Mesodermal cell (in vitro differentiated cells): ENCODE measurements at regions not wholly inside any gene's neighbourhood (a gene's known extent, or its start where the extent isn't known, plus 50 kb on each side); places are given as distances from the start of the nearest gene placed in this dataset.

Experiments
- H3K27ac ChIP-seq: 2 replicates; pipeline ENCODE4 v1.7.0; 2013; ENCODE audit warnings: mild to moderate bottlenecking, low read depth, low read length, moderate library complexity; ENCODE audit not compliant: severe bottlenecking
- H3K36me3 ChIP-seq: 2 replicates; pipeline ENCODE4 v1.7.1; 2013; ENCODE audit warnings: mild to moderate bottlenecking, low read length, moderate library complexity; ENCODE audit not compliant: control insufficient read depth, insufficient read depth
- H3K4me1 ChIP-seq: one replicate; pipeline ENCODE4 v1.7.1; 2013; ENCODE audit warnings: mild to moderate bottlenecking, low read length; ENCODE audit not compliant: insufficient read depth, control insufficient read depth, poor library complexity, severe bottlenecking
- H3K4me3 ChIP-seq: 2 replicates; pipeline ENCODE4 v1.7.0; 2013; ENCODE audit warnings: low read length, control low read depth, mild to moderate bottlenecking; ENCODE audit not compliant: insufficient read depth, poor library complexity, severe bottlenecking; ENCODE audit errors: extremely low read depth
- H3K9me3 ChIP-seq: 2 replicates; pipeline ENCODE4 v1.7.1; 2013; ENCODE audit warnings: mild to moderate bottlenecking, low read length, moderate library complexity; ENCODE audit not compliant: control insufficient read depth
- WGBS, 2 experiments: methylation state at CpG; one replicate each; pipeline ENCODE4 v1.1.5; 2013; ENCODE audit warnings: missing lambda C conversion rate in 2 of 2; ENCODE audit not compliant: insufficient coverage in 2 of 2; 5-methylcytosine and 5-hydroxymethylcytosine counted together

DNA sequence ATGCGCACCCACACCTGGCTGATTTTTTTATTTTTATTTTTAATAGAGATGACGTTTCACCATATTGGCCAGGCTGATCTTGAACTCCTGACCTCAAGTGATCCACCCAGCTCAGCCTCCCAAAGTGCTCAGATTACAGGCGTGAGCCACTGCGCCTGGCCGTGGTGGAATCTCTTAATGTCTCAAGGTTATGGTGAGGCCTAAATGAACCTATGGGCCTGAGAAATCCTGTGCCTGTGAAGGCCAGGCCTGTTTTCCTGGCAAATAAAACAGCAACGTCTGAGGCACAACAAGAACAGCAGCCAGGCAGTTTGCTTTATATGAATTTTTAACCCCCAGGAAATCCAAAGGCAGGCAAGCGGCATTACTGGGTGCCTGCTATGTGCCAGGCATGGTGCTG lies 297.5 kb upstream of the ZMIZ1 start:
- H3K27ac ChIP-seq: no peak overlapping the region
- H3K36me3 ChIP-seq: no peaks in the 10 kb centered on the region
- WGBS, 2 experiments: 77 to 84% methylated on average over 6 of the region's 7 CpGs
- no peaks in the 10 kb centered on the region for H3K9me3 ChIP-seq
- H3K4me1 ChIP-seq: peaks cover 32% of the 10 kb centered on the region
- no peak overlapping the region for H3K4me3 ChIP-seq

DNA sequence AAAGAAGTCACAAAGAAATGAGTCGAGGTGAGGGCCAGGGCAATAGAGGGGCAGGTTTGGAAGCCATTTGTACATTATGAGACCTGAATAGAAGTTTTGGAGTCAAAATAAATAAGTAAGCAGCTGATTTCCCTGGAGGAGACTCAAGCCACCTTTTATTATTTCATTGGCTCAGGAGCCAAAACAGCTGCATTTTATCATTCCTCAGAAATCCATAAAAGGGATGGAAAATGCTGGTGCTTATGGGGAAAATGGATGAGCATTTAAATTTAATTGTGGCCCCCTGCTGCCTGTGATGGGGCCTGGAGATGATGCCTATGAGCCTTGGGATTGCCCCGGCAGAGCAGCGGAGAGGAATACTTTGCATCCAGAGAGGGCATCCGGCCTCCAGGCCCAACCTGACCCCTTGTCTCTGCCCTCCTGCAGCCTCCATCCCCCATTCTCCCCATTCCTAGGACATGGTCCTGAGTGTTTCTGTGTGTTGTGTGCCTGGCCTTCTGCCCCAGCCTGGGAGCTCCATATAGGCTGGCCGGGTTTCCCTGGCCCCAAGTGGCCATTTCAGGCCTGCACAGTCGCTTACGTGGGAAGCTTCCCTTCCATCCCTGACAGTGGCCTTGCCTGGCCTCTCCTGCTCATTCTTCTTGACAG lies 296.8 kb upstream of the ZMIZ1 start:
- no peak overlapping the region for H3K27ac ChIP-seq
- peaks cover 30% of the 10 kb centered on the region for H3K4me1 ChIP-seq
- no peaks in the 10 kb centered on the region for H3K9me3 ChIP-seq
- no peaks in the 10 kb centered on the region for H3K36me3 ChIP-seq
- 91 to 97% methylated on average over 5 to 6 of the region's 7 CpGs for WGBS, 2 experiments
- no peak overlapping the region for H3K4me3 ChIP-seq

DNA sequence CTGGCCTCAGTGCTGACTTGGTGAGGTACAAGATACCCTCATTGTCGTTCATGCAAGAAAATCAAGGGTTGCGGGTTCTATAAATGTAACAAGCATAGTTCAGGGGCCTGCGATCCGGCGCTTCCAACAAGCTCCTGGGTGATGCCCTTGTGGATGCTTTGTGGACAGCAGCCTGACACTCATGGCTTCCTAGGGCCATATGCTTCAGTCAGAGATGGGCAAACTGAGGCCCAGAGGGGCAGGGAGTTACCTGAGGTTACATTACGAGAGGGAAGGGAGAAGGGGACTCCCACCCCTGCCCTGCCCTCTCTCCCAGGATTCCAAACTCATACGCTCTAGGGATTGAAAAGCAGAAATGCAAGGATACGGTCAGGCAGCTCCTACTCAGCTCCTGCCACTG lies 296.3 kb upstream of the ZMIZ1 start:
- WGBS, 2 experiments: 94 to 100% methylated on average over 6 of the region's 8 CpGs
- Histone ChIP-seq H3K27ac (no peak overlapping the region), H3K36me3 (no peaks in the 10 kb centered on the region), H3K9me3 (no peaks in the 10 kb centered on the region), H3K4me1 (peaks cover 35% of the 10 kb centered on the region), H3K4me3 (no peak overlapping the region)

DNA sequence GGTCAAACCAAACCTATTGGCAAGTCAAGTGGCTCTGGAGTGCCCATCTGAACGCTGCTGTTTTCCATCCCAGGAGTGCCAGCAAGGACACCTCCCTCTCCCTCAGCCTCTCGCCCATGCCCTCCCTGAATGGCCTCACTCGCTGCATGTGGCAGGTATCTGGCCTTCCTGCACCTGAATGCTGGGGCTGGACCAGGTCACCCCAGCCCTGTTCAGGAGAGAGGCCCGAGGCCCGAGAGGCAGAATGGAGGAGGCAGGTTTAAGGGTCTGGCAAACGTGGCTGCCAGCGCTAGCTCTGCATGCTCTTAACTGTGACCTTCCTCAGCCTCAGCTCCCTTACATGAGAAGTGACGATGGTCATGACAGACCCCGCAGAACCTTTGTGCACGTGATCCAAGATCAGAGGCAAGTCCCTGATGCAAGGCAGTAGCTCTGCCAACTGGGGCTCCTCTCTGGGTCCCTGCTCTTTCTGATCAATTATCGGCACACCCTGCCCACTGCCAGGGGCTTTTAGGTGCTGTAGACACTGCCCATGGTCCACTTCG lies 295.7 kb upstream of the ZMIZ1 start:
- H3K27ac ChIP-seq: no peak overlapping the region
- H3K4me1 ChIP-seq: peaks cover 33% of the 10 kb centered on the region
- H3K9me3 ChIP-seq: no peaks in the 10 kb centered on the region
- no peak overlapping the region for H3K4me3 ChIP-seq
- 92 to 95% methylated on average over 12 of the region's 12 CpGs for WGBS, 2 experiments
- H3K36me3 ChIP-seq: no peaks in the 10 kb centered on the region

DNA sequence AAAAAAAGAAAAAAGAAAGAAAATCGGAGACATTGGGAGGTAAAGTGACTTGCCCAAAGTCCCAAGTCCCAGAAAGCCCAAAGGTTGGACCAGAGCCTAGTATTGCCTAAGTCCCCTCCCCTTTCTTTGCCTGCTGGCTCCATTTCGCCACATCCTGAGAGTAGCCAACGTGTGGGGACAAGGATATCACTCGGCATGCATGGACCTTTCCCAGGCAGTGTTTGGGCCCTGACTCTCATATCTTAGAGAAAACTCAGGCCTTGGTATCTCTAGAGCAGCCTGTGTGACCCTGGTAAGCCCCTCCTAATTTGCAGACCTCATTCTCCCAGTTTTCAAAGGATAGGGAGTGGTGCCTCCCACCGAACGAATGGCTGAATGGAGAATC lies 294.2 kb upstream of the ZMIZ1 start:
- Histone ChIP-seq H3K36me3 (no peaks in the 10 kb centered on the region), H3K9me3 (no peaks in the 10 kb centered on the region), H3K27ac (peak overlapping the region; percentile 16), H3K4me1 (peaks cover 27% of the 10 kb centered on the region), H3K4me3 (no peak overlapping the region)
- 71 to 72% methylated on average over 6 of the region's 6 CpGs for WGBS, 2 experiments

DNA sequence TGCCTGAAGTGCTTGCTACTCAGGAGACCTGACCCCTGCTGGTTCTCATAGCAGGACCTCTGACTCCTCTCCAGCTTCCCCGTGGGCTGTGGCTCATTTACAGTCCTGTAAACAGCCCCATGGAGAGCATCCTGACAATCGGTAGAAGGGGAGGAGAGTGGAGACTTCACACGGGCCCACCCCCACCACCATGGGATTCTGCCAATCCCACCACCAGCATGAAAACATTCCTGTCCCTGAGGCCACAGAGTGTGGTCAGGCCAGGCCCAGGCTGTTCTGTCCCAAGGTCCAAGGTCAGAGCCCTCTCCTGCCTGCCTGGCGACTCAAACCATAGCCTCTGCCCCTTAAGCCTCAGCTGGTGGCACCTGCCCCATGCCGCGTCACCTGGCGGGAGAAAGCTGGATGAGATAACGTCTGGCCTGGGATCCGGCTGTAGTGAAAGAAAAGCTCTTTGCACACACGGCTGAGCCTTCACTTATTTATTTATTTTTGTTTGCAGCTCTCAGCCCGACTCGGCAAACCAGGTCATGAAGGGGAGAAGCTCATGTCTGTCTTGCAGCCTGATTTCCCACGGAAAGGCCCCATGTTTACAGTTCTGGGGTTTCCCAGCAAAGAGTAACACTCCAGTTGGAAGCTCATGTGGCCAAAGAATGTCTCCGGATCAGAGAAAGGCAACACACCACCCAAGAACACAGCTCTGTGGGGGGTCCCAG lies 293.6 kb upstream of the ZMIZ1 start:
- Histone ChIP-seq H3K4me3 (no peak overlapping the region), H3K4me1 (peaks cover 23% of the 10 kb centered on the region), H3K27ac (peak overlapping the region; percentile 36), H3K36me3 (no peaks in the 10 kb centered on the region), H3K9me3 (no peaks in the 10 kb centered on the region)
- 72 to 76% methylated on average over 9 to 10 of the region's 14 CpGs for WGBS, 2 experiments

DNA sequence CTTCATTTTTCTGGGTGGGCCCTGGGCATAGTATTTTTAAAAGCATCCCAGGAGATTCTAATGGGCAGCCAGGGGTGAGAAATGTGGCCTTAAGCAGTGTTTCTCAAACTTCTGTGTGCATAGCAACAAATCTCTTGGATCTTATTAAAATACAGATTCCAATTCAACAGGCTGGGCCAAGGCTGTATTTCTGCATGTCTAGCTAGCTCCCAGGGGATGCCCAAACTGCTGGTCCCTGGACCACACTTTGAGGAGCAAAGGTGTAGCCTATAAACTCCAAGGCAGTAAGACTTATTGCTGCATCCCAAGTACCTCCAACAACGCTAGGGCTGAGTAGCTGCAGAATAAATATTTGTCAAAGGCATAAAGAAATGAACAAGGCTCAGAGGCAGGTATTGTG lies 292.9 kb upstream of the ZMIZ1 start:
- Histone ChIP-seq H3K27ac (no peak overlapping the region), H3K9me3 (no peaks in the 10 kb centered on the region), H3K4me3 (no peak overlapping the region), H3K36me3 (no peaks in the 10 kb centered on the region), H3K4me1 (peaks cover 23% of the 10 kb centered on the region)
- WGBS, 2 experiments: no CpG with 5 or more reads among the region's 1 CpG

DNA sequence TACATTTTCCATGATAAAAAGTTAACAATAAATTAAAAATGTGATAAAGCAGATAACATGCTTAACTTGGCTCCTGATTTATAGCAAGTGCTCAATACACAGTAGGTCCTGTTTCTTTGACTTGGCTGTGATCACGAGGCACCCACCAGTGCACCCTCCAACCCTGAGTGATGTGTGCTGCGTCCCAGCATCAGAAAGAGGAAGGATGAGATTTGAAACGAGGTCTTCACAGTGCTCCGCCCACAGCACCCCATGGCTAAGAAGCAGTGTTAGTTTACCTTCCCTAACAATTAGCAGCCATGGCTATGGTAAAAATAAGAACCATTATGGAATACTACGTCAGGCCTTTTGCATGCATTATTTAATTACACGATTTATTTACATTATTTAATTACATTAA lies 292.0 kb upstream of the ZMIZ1 start:
- H3K36me3 ChIP-seq: no peaks in the 10 kb centered on the region
- no peak overlapping the region for H3K27ac ChIP-seq
- peaks cover 23% of the 10 kb centered on the region for H3K4me1 ChIP-seq
- no peak overlapping the region for H3K4me3 ChIP-seq
- no peaks in the 10 kb centered on the region for H3K9me3 ChIP-seq
- 78 to 80% methylated on average over 1 to 4 of the region's 6 CpGs for WGBS, 2 experiments

DNA sequence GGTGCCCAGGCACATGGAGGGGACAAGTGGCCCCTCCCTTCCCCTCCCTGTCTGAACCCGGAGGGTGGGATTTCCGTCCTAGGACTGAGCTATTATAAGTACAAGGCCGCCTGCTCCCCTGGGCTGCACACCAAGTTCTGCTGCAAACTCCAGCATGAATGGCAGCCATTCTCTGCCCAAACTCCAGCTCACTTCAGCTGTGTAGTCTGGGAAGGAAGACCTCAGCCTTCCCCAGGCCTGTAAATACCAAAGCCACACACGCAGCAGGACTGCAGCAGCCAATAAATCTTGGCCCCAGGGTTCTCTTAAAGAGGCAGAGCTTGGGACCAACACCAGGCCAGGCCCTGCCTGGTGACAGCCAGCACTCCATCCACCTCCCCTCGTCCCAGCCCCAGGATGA lies 291.3 kb upstream of the ZMIZ1 start:
- 40 to 47% methylated on average over 2 to 3 of the region's 5 CpGs for WGBS, 2 experiments
- H3K9me3 ChIP-seq: no peaks in the 10 kb centered on the region
- peaks cover 23% of the 10 kb centered on the region for H3K4me1 ChIP-seq
- no peak overlapping the region for H3K4me3 ChIP-seq
- no peaks in the 10 kb centered on the region for H3K36me3 ChIP-seq
- H3K27ac ChIP-seq: peak overlapping the region; percentile 47

DNA sequence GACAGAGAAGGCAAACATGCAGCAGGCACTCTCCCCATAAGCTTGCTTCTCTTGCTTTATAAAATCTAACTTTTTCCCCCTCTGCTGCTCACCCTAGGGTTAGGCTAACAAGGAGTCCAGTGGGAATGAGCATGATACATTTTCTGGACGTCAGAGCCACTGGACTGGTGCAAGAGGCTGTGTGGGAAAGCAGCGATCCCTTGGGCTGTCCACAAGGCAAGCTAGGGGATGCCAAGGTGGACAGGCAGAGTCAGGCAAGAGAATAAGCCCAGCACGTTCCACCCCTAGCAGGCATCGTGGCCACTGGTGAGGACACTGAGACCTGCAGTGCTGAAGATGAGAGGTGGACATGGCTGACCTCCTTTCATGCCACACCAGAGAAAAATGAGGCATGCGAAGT lies 290.9 kb upstream of the ZMIZ1 start:
- H3K27ac ChIP-seq: peak overlapping the region; percentile 47
- no peak overlapping the region for H3K4me3 ChIP-seq
- H3K36me3 ChIP-seq: no peaks in the 10 kb centered on the region
- no peaks in the 10 kb centered on the region for H3K9me3 ChIP-seq
- H3K4me1 ChIP-seq: peaks cover 23% of the 10 kb centered on the region
- WGBS, 2 experiments: 92% methylated on average over 3 to 4 of the region's 5 CpGs
